ENCODE measurements at regions not wholly inside any gene's neighbourhood (a gene's known extent, or its start where the extent isn't known, plus 50 kb on each side); places are given as distances from the start of the nearest gene placed in this dataset.
"Not testable (repeated sequence)": the region's sequence is repeated elsewhere in the genome, so short reads cannot be mapped to it uniquely, and the experiment has no call there.

DNA sequence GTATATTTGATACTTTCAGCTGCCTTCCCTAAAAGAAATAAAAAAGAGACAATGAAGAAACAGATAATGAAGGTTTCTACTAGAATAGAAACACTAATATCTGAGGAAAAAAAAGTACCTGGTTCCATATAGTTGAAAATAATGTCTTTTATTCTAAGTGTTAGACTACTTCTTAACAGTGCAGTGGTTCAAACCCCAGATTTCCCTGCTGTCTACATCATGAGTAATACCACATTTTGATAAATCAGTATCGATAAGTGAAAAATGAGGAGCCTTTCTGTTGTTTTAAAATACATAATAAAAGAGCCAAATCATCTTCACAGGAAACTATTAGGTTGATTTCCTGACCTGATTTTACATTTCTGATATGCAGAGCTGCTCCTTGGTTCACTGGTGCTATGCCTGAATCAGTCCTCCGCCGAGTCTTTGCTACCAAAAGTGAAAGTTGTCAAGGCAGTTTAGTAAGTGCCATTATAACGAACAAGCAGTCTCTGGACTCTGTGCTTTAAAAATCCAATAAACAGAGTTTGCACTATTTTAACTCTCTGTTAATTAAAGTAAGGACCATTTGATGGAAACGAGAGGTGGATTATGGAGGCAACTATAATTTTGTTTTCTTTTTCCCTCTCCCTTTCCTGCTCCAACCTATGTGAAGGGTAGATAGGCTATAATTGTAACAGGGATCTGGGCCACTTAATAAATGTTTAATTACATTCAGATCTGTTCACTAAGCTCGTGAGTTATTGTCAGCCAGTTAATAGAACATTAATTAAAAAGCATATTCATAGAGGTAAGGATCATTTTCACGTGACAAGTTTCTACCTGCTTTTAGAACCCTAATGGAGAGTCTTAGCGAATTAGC, 724.5 kb upstream of the RAG2 start:
- no peak for DNase-seq (ENCODE audit: low read depth)

- DNase-seq (ENCODE audit: low read depth) = no peak
Measured at GRCh38 chr11:37320921-37321320, 722.9 kb upstream of the RAG2 start.

GRCh38 chr11:37317803-37318202, 719.8 kb upstream of the RAG2 start:
- DNase-seq (ENCODE audit: low read depth) = no peak

- no peak for DNase-seq (ENCODE audit: low read depth)
Measured at GRCh38 chr11:37313266-37313665, 715.2 kb upstream of the RAG2 start.

DNA sequence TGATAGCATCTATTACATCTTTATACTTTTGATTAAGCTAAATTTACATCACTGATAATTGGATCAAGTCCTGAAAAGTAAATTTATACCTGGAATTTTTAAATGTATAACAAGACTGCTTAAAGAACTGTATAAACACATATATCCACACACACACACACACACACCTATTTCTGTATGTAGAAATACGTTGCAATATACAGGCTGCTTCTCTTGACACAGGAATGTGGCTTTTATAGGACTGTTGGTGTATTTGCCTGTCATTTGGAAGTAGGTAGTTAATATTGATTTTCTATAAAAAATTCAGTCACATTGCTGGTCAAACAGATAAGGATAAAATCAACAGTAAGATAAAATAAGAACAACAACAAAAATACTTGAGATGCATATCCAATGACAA, 708.5 kb upstream of the RAG2 start:
- no peak for DNase-seq (ENCODE audit: low read depth)

GRCh38 chr11:37301405-37301804, 703.4 kb upstream of the RAG2 start:
- not testable (repeated sequence) for DNase-seq (ENCODE audit: low read depth)

GRCh38 chr11:37298173-37298572, 700.1 kb upstream of the RAG2 start:
- no peak for DNase-seq (ENCODE audit: low read depth)

- no peak for DNase-seq (ENCODE audit: low read depth)
Measured at GRCh38 chr11:37286890-37287289, 688.9 kb upstream of the RAG2 start.

DNA sequence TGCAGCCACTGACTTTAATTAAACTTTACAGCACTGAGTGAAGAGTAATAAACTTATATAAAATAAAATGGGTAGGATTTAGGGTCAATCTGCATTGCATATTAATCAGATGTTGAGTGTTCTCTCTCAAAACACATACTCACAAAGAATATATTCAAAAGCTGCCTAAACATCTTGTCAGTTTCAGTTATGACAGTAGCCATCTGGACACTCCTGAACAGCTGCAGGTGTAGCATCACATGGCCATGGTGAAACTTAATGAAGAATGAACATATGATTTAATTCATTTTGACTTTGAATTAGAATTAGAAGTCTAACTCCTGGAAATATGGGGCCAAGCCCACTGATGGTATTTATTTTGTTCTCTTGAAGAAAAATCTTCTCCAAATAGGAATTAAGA, 684.3 kb upstream of the RAG2 start:
- DNase-seq (ENCODE audit: low read depth) = no peak

- no peak for DNase-seq (ENCODE audit: low read depth)
Measured at GRCh38 chr11:37280200-37280599, 682.2 kb upstream of the RAG2 start.

GRCh38 chr11:37277896-37278465, 679.9 kb upstream of the RAG2 start:
- DNase-seq (ENCODE audit: low read depth) = no peak

DNA sequence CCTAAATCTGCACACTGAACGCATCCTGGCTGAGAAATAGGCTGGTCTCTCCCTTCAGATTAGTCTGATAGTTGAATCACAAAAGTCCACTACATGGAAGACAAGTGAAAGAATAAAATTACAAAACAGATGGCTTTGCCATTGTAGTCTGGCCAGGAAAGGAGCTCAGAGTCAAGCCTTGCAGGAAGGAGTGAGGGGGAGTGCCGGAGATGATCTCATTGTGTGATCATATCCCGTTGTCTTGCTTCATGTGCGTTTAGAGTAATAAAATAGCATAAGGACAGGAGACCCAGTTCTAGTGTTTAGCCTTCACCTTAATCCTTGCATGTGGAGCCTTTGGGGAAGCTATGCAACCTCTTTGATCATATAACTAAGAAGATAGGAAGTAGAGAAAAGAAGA, 666.7 kb upstream of the RAG2 start:
- no peak for DNase-seq (ENCODE audit: low read depth)

GRCh38 chr11:37264060-37264459, 666.0 kb upstream of the RAG2 start:
- DNase-seq (ENCODE audit: low read depth) = no peak

GRCh38 chr11:37263467-37263866, 665.4 kb upstream of the RAG2 start:
- DNase-seq (ENCODE audit: low read depth) = not testable (repeated sequence)

GRCh38 chr11:37259734-37260133, 661.7 kb upstream of the RAG2 start:
- no peak for DNase-seq (ENCODE audit: low read depth)

GRCh38 chr11:37248145-37248544, 650.1 kb upstream of the RAG2 start:
- DNase-seq (ENCODE audit: low read depth) = no peak

DNA sequence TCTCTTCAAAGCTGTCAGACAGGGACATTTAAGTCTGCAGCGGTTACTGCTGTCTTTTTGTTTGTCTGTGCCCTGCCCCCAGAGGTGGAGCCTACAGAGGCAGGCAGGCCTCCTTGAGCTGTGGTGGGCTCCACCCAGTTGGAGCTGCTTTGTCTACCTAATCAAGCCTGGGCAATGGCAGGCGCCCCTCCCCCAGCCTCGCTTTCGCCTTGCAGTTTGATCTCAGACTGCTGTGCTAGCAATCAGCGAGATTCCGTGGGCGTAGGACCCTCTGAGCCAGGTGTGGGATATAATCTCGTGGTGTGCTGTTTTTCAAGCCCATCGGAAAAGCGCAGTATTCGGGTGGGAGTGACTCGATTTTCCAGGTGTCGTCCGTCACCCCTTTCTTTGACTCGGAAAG, 648.1 kb upstream of the RAG2 start:
- DNase-seq (ENCODE audit: low read depth) = not testable (repeated sequence)

DNA sequence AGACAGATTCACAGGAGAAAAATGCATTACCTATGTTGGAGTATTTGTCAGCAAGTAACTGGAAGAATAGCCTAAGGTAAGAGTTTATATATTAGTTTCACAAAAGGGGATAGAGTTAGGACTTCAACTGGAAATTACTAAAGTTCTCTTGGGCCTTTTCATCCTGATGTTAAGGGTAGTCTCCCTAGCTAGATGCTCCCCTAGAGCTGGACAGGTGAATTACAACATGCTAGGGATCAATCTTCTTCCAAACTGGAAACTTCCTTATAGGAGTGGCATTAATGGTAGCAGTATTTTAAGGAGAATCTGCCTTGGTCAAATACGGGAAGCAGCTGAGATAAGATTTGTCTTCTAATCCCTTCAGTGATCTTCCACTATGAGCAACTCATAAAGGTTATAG, 632.8 kb upstream of the RAG2 start:
- no peak for DNase-seq (ENCODE audit: low read depth)

GRCh38 chr11:37223962-37224361, 625.9 kb upstream of the RAG2 start:
- no peak for DNase-seq (ENCODE audit: low read depth)

- DNase-seq (ENCODE audit: low read depth) = no peak
Measured at GRCh38 chr11:37203006-37203405, 605.0 kb upstream of the RAG2 start.

GRCh38 chr11:37199082-37199481, 601.0 kb upstream of the RAG2 start:
- DNase-seq (ENCODE audit: low read depth) = no peak

DNA sequence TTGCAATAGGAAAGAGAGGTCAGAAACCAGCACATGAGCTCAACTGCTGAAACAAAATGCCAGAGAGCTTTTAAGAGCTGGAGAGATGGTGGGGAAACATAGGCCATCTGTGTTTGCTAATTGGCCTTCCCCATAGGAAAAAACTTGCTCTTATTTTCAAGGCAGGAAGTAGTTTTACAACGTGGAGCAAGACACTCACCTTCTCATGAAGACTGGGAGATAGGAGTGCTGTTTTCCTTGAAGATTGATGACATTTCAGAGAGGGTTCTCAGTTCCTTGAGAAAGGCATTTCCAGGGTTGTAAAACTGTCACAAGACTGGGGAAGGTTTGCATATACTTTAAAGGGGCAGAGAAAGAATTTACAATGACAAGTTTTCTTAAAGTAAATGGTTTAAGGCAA, 586.3 kb upstream of the RAG2 start:
- DNase-seq (ENCODE audit: low read depth) = no peak

GRCh38 chr11:37182031-37182430, 584.0 kb upstream of the RAG2 start:
- DNase-seq (ENCODE audit: low read depth) = no peak

DNA sequence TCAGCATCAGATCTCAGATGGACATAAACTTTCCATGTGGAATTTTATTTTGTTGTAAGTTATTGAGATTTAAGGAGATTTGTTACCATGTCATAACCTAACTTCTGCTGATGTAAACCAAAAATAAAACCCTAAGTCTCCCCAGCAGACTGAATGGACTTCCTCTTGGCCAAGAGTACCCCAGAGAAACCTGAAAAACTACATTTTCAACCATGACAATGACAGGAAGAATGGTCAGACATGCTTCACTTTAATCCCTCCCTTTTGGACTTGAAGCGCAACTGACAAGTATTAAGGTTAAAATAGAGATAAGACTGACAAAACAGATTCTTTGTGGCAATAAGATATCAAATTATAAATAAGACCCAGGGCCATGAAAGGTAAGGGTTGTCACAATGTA, 579.7 kb upstream of the RAG2 start:
- DNase-seq (ENCODE audit: low read depth) = no peak
